ENCODE measurements at regions not wholly inside any gene's neighbourhood (a gene's known extent, or its start where the extent isn't known, plus 50 kb on each side); places are given as distances from the start of the nearest gene placed in this dataset.

GRCh38 chr10:64170791-64171190 is 649.6 kb downstream of the REEP3 start:
- TF ChIP-seq YY1 (IDR thresholded peaks at IDR 0.05; ENCODE audit: insufficient read depth, insufficient read length) (no peak), SUZ12 (IDR thresholded peaks at IDR 0.05; ENCODE audit: extremely low read depth, insufficient read depth, insufficient read length) (no peak), ZNF274 (IDR thresholded peaks at IDR 0.05; ENCODE audit: low read depth, low read length) (no peak)

Data from NT2/D1 (cell line).